CD8-positive, alpha-beta memory T cell (primary cell): ENCODE measurements at regions not wholly inside any gene's neighbourhood (a gene's known extent, or its start where the extent isn't known, plus 50 kb on each side); places are given as distances from the start of the nearest gene placed in this dataset.

Experiments used
- CTCF ChIA-PET: fragments of 350-600 bp; sonication (Branson Sonifier 250); formaldehyde crosslinking; loops from one replicate; lab custom pipeline; 2021; ENCODE audit warnings: antibody characterized with exemption; lab: Charles Lee
- POLR2A ChIA-PET: fragments of 350-600 bp; sonication (Branson Sonifier 250); formaldehyde crosslinking; loops from one replicate; lab custom pipeline; 2021; ENCODE audit warnings: antibody characterized with exemption; lab: Charles Lee
- DNase-seq, 5 donors: peaks; one replicate each; pipeline versions ENCODE4 v3.0.0 to v3.0.0-alpha.2; 2020 to 2022; ENCODE audit warnings: mixed read lengths in 1 of 5
- H3K27ac ChIP-seq: one replicate; pipeline ENCODE4 v1.7.0; 2013; ENCODE audit warnings: low read depth, mild to moderate bottlenecking, low read length, moderate library complexity
- H3K27me3 ChIP-seq: 2 replicates; pipeline ENCODE4 v1.7.0; 2013; ENCODE audit warnings: low read length, mild to moderate bottlenecking; ENCODE audit not compliant: insufficient read depth, poor library complexity, severe bottlenecking
- H3K36me3 ChIP-seq: 2 replicates; pipeline ENCODE4 v1.7.0; 2013; ENCODE audit warnings: mild to moderate bottlenecking, low read length, moderate library complexity; ENCODE audit not compliant: insufficient read depth
- H3K4me1 ChIP-seq: 2 replicates; pipeline ENCODE4 v1.7.0; 2013; ENCODE audit warnings: mild to moderate bottlenecking, low read length, moderate library complexity; ENCODE audit not compliant: insufficient read depth
- H3K4me3 ChIP-seq: 2 replicates; pipeline ENCODE4 v1.7.0; 2013; ENCODE audit warnings: mild to moderate bottlenecking, low read length
- H3K9me3 ChIP-seq: 2 replicates; pipeline ENCODE4 v1.7.0; 2013; ENCODE audit warnings: mild to moderate bottlenecking, low read length
- H3K27ac Mint-ChIP-seq, 8 donors: one replicate each; pipeline ENCODE4 v1.8.0; 2020 to 2021; ENCODE audit warnings: mixed read lengths in 8 of 8, mild to moderate bottlenecking in 6 of 8, inconsistent platforms in 3 of 8, moderate library complexity in 3 of 8
- H3K27me3 Mint-ChIP-seq, 2 donors: one replicate each; pipeline ENCODE4 v1.8.0; 2020 to 2021; ENCODE audit warnings: mixed read lengths in 2 of 2, mild to moderate bottlenecking in 1 of 2, moderate library complexity in 1 of 2
- H3K36me3 Mint-ChIP-seq, 3 donors: one replicate each; pipeline ENCODE4 v1.8.0; 2020 to 2021; ENCODE audit warnings: mixed read lengths in 3 of 3, inconsistent platforms in 1 of 3, mild to moderate bottlenecking in 1 of 3
- H3K4me1 Mint-ChIP-seq, 3 donors: one replicate each; pipeline ENCODE4 v1.8.0; 2020 to 2021; ENCODE audit warnings: mixed read lengths in 3 of 3, inconsistent platforms in 1 of 3, mild to moderate bottlenecking in 1 of 3
- H3K4me3 Mint-ChIP-seq, 7 donors: one replicate each; pipeline ENCODE4 v1.8.0; 2020 to 2021; ENCODE audit warnings: mixed read lengths in 7 of 7, mild to moderate bottlenecking in 6 of 7, moderate library complexity in 4 of 7, inconsistent platforms in 2 of 7
- H3K9me3 Mint-ChIP-seq, 5 donors: one replicate each; pipeline ENCODE4 v1.8.0; 2020 to 2022; ENCODE audit warnings: mixed read lengths in 5 of 5, mild to moderate bottlenecking in 3 of 5, moderate library complexity in 2 of 5, inconsistent platforms in 1 of 5

DNA sequence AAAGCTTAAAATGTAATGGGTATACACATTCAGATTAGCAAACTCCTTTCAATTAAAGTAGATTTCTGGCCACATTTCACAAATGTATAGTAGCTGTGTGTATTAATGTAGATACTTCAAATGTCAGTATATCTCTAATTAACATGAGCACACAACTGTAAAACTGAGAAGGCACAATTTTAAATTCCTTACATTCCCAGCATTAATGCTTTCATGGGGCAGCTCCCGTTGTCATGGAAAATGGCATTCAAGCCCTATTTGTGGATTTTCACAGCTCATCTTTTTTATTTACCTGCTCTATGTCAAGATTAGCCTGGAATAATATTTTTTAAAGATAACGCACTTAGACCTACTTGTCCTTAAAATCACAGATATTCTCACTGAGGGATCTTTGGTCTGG is 113.6 kb upstream of the SOX6 start:
- Mint-ChIP-seq H3K27me3 (no peaks in the 10 kb centered on the region), H3K4me3 (no peak overlapping the region), H3K4me1 (no peaks in the 10 kb centered on the region), H3K9me3 (peaks cover 0 to 14% (median 10%) of the 10 kb centered on the region in 5 donors), H3K27ac (no peak overlapping the region), H3K36me3 (no peaks in the 10 kb centered on the region)
- Histone ChIP-seq H3K27ac (no peak overlapping the region), H3K27me3 (no peaks in the 10 kb centered on the region), H3K9me3 (no peaks in the 10 kb centered on the region), H3K36me3 (no peaks in the 10 kb centered on the region), H3K4me1 (no peaks in the 10 kb centered on the region), H3K4me3 (no peak overlapping the region)
- CTCF ChIA-PET, result no interaction called here
- no peak for DNase-seq
- POLR2A ChIA-PET, result no interaction called here

DNA sequence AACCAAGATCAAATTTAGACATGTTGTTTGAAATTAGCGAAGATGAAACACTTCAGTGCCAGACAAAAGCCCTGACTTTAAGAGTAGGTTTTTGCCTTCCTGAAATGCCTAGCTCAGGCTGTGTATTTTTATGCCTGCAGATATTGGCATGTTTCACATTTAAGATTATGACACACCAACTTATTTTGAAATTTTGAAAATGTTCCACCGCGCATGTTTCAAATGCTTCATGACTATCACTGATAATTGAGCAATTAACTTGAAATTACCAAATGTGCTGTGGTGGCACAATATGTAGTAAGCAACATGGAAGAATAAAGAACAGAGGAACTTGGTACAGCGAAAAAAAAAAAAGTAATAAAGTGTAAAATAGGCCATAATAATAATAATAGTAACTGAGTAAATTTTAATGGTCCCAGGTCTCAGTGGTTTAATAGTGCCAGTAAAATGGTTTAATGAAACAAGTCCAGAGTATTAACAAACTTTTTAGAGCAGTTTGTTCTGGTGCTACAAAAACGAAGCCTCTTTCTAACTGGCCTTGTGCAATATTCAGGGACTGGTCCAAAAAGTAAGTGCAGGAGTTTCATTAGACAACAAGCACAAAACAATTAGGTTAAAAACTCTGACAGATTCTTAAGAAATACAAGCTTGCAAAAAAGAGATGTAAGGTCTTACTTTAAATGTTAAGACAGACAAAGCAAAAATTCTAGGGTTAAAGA is 112.5 kb upstream of the SOX6 start:
- Mint-ChIP-seq H3K4me1 (no peaks in the 10 kb centered on the region), H3K27ac (no peak overlapping the region), H3K36me3 (no peaks in the 10 kb centered on the region), H3K9me3 (peaks cover 2 to 19% (median 5%) of the 10 kb centered on the region in 5 donors), H3K27me3 (no peaks in the 10 kb centered on the region), H3K4me3 (no peak overlapping the region)
- ChIA-PET POLR2A (no interaction called here), CTCF (no interaction called here)
- Histone ChIP-seq H3K27me3 (no peaks in the 10 kb centered on the region), H3K36me3 (no peaks in the 10 kb centered on the region), H3K4me3 (no peak overlapping the region), H3K27ac (no peak overlapping the region), H3K4me1 (no peaks in the 10 kb centered on the region), H3K9me3 (no peaks in the 10 kb centered on the region)
- DNase-seq, result no peak

DNA sequence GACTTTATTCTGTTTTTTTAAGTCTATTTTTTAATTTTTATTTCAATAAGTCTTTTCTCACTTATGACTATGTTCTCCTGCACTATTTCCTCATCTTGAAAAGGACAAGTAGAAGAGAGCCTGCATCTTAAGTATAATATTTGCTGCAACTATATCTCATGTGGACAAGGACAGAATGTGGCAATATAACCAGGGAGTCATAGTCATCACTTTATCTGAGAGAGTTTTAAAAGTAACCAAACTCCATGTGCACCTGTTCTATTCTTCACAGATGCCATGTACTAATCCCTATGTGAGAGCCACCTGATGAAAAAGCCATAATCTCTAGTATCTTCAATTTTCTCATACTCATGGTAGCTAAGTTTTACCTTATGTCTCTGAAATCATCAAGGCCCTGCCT is 104.2 kb upstream of the SOX6 start:
- Mint-ChIP-seq H3K27me3 (no peaks in the 10 kb centered on the region), H3K27ac (no peak overlapping the region), H3K4me3 (no peak overlapping the region), H3K4me1 (no peaks in the 10 kb centered on the region), H3K9me3 (peaks cover 2 to 19% (median 3%) of the 10 kb centered on the region in 5 donors), H3K36me3 (no peaks in the 10 kb centered on the region)
- no peaks in the 10 kb centered on the region for H3K36me3 ChIP-seq
- ChIA-PET POLR2A (no interaction called here), CTCF (no interaction called here)
- no peak overlapping the region for H3K27ac ChIP-seq
- H3K27me3 ChIP-seq, result no peaks in the 10 kb centered on the region
- H3K9me3 ChIP-seq, result no peaks in the 10 kb centered on the region
- no peak for DNase-seq
- H3K4me3 ChIP-seq, result no peak overlapping the region
- no peaks in the 10 kb centered on the region for H3K4me1 ChIP-seq

DNA sequence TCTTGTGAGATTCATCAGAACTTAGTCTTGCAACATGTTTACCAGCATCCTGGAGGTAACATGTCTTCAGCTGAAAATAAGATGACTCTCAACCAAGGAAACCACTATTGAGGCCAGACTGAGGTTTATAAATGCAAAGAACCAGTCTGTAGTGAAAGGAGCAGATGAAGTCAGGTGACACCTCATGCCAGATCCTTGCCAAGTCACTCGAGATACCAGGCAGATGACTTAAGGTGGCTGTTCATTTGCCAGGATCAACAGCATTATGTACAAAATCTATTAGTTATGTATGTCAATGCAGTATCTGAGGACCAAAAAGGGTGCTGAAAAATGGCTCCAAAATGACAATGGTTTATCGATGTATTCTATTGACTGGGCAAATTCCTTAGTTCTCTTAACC is 100.0 kb upstream of the SOX6 start:
- Histone ChIP-seq H3K9me3 (no peaks in the 10 kb centered on the region), H3K4me3 (no peak overlapping the region), H3K27ac (no peak overlapping the region), H3K4me1 (no peaks in the 10 kb centered on the region), H3K27me3 (no peaks in the 10 kb centered on the region), H3K36me3 (no peaks in the 10 kb centered on the region)
- no peak for DNase-seq
- Mint-ChIP-seq H3K9me3 (peaks cover 0 to 7% (median 2%) of the 10 kb centered on the region in 5 donors), H3K4me3 (no peak overlapping the region), H3K27ac (no peak overlapping the region), H3K36me3 (no peaks in the 10 kb centered on the region), H3K4me1 (no peaks in the 10 kb centered on the region), H3K27me3 (no peaks in the 10 kb centered on the region)
- ChIA-PET POLR2A (no interaction called here), CTCF (no interaction called here)

DNA sequence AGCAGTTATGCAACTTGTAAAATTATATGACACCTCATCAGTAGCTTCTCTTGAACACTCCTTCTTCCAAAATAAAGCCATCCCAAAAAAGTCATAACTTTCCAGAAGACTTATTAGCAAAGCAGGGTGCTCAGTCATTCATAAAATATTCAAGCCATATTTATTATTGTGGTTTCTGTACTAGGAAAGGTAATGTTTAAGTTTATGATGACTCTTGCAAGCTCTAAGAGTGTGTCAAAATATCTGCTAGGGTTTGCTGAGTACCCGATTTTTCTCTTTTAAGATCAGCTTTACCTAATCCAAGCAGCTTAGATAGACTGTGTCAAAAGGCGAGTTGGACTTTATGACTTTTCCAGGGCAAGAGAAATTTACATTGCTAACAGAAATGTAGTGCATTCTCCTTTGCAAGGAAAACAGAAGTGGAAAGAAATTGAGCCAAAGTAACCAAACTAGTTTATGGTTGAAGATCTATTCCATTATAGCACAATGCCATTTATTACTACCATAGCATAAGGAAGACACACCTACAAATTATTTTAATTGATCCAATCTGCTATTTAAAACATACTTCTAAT is 98.0 kb upstream of the SOX6 start:
- H3K4me3 ChIP-seq, result no peak overlapping the region
- H3K27me3 ChIP-seq, result no peaks in the 10 kb centered on the region
- ChIA-PET POLR2A (no interaction called here), CTCF (no interaction called here)
- H3K36me3 Mint-ChIP-seq, result no peaks in the 10 kb centered on the region
- H3K9me3 Mint-ChIP-seq, result peaks cover 0 to 5% (median 0%) of the 10 kb centered on the region in 5 donors
- H3K4me1 Mint-ChIP-seq, result no peaks in the 10 kb centered on the region
- DNase-seq, result no peak
- no peaks in the 10 kb centered on the region for H3K4me1 ChIP-seq
- H3K27ac ChIP-seq, result no peak overlapping the region
- H3K9me3 ChIP-seq, result no peaks in the 10 kb centered on the region
- H3K36me3 ChIP-seq, result no peaks in the 10 kb centered on the region
- no peaks in the 10 kb centered on the region for H3K27me3 Mint-ChIP-seq
- no peak overlapping the region for H3K27ac Mint-ChIP-seq
- H3K4me3 Mint-ChIP-seq, result no peak overlapping the region

DNA sequence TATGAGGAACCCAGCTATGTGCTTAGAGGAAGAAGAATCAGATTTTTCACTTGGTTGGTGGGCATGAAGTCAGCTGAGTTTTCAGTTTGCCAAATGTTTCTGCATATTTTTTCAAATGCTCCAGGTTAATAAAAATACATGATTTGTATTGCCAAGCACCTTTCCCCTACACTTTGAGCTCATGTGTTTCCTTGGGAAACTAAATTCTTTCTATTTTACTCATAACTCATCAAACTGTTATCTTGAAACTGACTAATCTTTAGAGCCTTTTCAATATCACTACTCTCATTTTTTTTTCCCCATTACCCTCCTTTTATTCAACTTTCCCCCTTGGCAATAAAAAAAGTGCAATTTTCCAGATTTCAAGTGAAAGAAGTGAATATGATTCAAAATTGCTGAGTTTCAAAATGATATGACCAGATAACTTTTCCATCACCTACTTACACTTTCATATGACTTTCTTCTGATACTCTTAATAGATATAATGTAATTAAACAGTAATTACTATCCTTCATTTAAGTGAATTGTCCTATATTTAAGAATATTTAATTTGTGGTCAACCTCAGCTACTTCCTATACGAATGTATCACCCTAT is 91.9 kb upstream of the SOX6 start:
- DNase-seq, result no peak
- Mint-ChIP-seq H3K9me3 (peaks cover 2 to 12% (median 2%) of the 10 kb centered on the region in 5 donors), H3K27ac (no peak overlapping the region), H3K4me3 (no peak overlapping the region), H3K4me1 (no peaks in the 10 kb centered on the region), H3K27me3 (no peaks in the 10 kb centered on the region), H3K36me3 (no peaks in the 10 kb centered on the region)
- Histone ChIP-seq H3K4me1 (no peaks in the 10 kb centered on the region), H3K4me3 (no peak overlapping the region), H3K27me3 (no peaks in the 10 kb centered on the region), H3K27ac (no peak overlapping the region), H3K36me3 (no peaks in the 10 kb centered on the region), H3K9me3 (no peaks in the 10 kb centered on the region)
- CTCF ChIA-PET, result no interaction called here
- POLR2A ChIA-PET, result no interaction called here

DNA sequence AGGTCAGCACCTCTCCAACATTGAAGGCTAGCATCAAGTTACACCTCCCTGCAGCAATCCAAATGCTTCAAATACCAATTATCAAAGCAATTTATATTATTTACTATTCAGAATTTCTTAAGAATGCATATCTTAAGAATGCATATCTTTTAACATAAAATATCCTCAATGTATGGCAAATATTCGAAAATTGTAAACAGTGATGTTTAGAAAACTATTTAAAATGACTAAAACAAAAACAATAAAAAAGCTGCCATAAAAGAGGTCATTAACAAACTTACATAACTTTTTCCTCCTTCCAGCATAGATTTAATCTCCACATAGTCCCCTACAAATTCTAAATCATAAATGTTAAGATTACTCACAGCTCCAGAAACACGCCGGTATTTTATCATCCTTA is 85.1 kb upstream of the SOX6 start:
- Mint-ChIP-seq H3K4me3 (no peak overlapping the region), H3K4me1 (no peaks in the 10 kb centered on the region), H3K27me3 (peaks cover 0 to 2% of the 10 kb centered on the region in 2 donors), H3K9me3 (peaks cover 2 to 11% (median 4%) of the 10 kb centered on the region in 5 donors), H3K36me3 (no peaks in the 10 kb centered on the region), H3K27ac (no peak overlapping the region)
- H3K27ac ChIP-seq, result no peak overlapping the region
- ChIA-PET CTCF (no interaction called here), POLR2A (no interaction called here)
- H3K4me3 ChIP-seq, result no peak overlapping the region
- no peaks in the 10 kb centered on the region for H3K36me3 ChIP-seq
- H3K4me1 ChIP-seq, result no peaks in the 10 kb centered on the region
- no peaks in the 10 kb centered on the region for H3K9me3 ChIP-seq
- no peaks in the 10 kb centered on the region for H3K27me3 ChIP-seq
- DNase-seq, result no peak

DNA sequence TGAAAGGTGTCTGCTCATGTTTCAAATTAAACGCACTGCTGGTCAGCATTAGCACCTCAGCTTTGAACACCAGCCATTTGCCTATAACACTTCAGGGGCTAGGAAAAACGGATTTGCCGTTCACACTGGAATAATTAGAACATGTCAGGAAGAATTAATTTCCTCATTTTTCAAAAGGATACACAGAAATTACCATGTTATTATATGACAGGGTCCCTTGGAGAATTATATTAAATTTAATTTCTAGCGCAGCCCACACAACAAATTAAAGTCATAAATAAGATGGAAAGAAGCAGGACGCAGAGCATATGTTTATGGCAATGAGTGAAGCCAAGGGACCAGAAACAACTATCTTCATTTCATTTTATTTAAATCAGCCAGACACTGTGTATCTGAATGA is 83.8 kb upstream of the SOX6 start:
- Mint-ChIP-seq H3K4me1 (no peaks in the 10 kb centered on the region), H3K4me3 (no peak overlapping the region), H3K27me3 (peaks cover 0 to 2% of the 10 kb centered on the region in 2 donors), H3K36me3 (no peaks in the 10 kb centered on the region), H3K27ac (no peak overlapping the region), H3K9me3 (peaks cover 2 to 12% (median 5%) of the 10 kb centered on the region in 5 donors)
- DNase-seq, result no peak
- no peaks in the 10 kb centered on the region for H3K4me1 ChIP-seq
- CTCF ChIA-PET, result no interaction called here
- H3K36me3 ChIP-seq, result no peaks in the 10 kb centered on the region
- no peaks in the 10 kb centered on the region for H3K27me3 ChIP-seq
- no peaks in the 10 kb centered on the region for H3K9me3 ChIP-seq
- POLR2A ChIA-PET, result no interaction called here
- no peak overlapping the region for H3K27ac ChIP-seq
- H3K4me3 ChIP-seq, result no peak overlapping the region
